Mucosa of descending colon (tissue), 3 donors: ENCODE measurements at regions not wholly inside any gene's neighbourhood (a gene's known extent, or its start where the extent isn't known, plus 50 kb on each side); places are given as distances from the start of the nearest gene placed in this dataset.

Experiments used
- ATAC-seq: fragments of 200-7000 bp; cut with Tn5 transposase; one replicate; pipeline ENCODE4 v1.9.1; 2020; ENCODE audit warnings: mild to moderate bottlenecking, moderate library complexity
- DNase-seq, 3 donors: peaks; one replicate each; pipeline ENCODE4 v3.0.0-alpha.2; 2020
- H3K36me3 ChIP-seq: fragments of 200-600 bp; one replicate; pipeline ENCODE4 v1.8.0; 2021; ENCODE audit warnings: low read depth, mild to moderate bottlenecking
- H3K4me1 ChIP-seq: fragments of 200-600 bp; one replicate; pipeline ENCODE4 v1.8.0; 2021; ENCODE audit warnings: low read depth, mild to moderate bottlenecking
- H3K4me3 ChIP-seq: fragments of 200-600 bp; one replicate; pipeline ENCODE4 v1.8.0; 2021; ENCODE audit warnings: mild to moderate bottlenecking
- H3K9me3 ChIP-seq: fragments of 200-600 bp; one replicate; pipeline ENCODE4 v1.8.0; 2021; ENCODE audit warnings: mild to moderate bottlenecking
- CTCF ChIP-seq: fragments of 200-600 bp; IDR thresholded peaks from one replicate; pipeline ENCODE4 v1.8.0; 2022; ENCODE audit warnings: antibody characterized with exemption, mild to moderate bottlenecking
- intact Hi-C, 2 donors: fragments of 100-400 bp; cut with DNase I in 1 of 2; cut with micrococcal nuclease in 1 of 2; formaldehyde crosslinking; loops; one replicate each; pipeline versions ENCODE4 v1.11.0 to v1.11.1; 2022; cut with DNase I, micrococcal nuclease
- donor health status: DM: no; HTN: no; CAD: no; lungs with moderate emphysema.
- donor health status: DM: no; HTN: no; CAD: no.
- donor health status: DM: no; HTN: yes; CAD: no.

GRCh38 chr3:65109966-65110500, 422.2 kb upstream of the ADAMTS9 start:
- Histone ChIP-seq H3K4me3 (no peak overlapping the region), H3K4me1 (no peaks in the 10 kb centered on the region), H3K36me3 (no peaks in the 10 kb centered on the region), H3K9me3 (no peaks in the 10 kb centered on the region)
- intact Hi-C loops: no loop called here
- no peak for TF ChIP-seq CTCF
- no peak for DNase-seq
- no peak for ATAC-seq

GRCh38 chr3:65107174-65107573, 419.4 kb upstream of the ADAMTS9 start:
- no peak for ATAC-seq
- intact Hi-C loops: no loop called here
- H3K9me3 ChIP-seq: no peaks in the 10 kb centered on the region
- no peak overlapping the region for H3K4me3 ChIP-seq
- H3K36me3 ChIP-seq: no peaks in the 10 kb centered on the region
- DNase-seq: no peak
- H3K4me1 ChIP-seq: no peaks in the 10 kb centered on the region
- TF ChIP-seq CTCF: no peak

GRCh38 chr3:65101450-65101849, 413.6 kb upstream of the ADAMTS9 start:
- ATAC-seq: no peak
- DNase-seq: no peak
- Histone ChIP-seq H3K4me3 (no peak overlapping the region), H3K9me3 (no peaks in the 10 kb centered on the region), H3K4me1 (no peaks in the 10 kb centered on the region), H3K36me3 (no peaks in the 10 kb centered on the region)
- intact Hi-C loops: no loop called here
- no peak for TF ChIP-seq CTCF

GRCh38 chr3:65098400-65098799, 410.6 kb upstream of the ADAMTS9 start:
- TF ChIP-seq CTCF: no peak

GRCh38 chr3:65096110-65096745, 408.4 kb upstream of the ADAMTS9 start:
- Histone ChIP-seq H3K36me3 (no peaks in the 10 kb centered on the region), H3K9me3 (no peaks in the 10 kb centered on the region), H3K4me1 (no peaks in the 10 kb centered on the region), H3K4me3 (no peak overlapping the region)
- DNase-seq: no peak
- no peak for ATAC-seq
- TF ChIP-seq CTCF: no peak
- intact Hi-C loops: no loop called here

More at GRCh38 chr3:65098400-65098799, 410.6 kb upstream of the ADAMTS9 start:
- Histone ChIP-seq H3K36me3 (no peaks in the 10 kb centered on the region), H3K9me3 (no peaks in the 10 kb centered on the region), H3K4me1 (no peaks in the 10 kb centered on the region), H3K4me3 (no peak overlapping the region)
- ATAC-seq (no peak), DNase-seq (no peak)
- intact Hi-C loops: no loop called here

GRCh38 chr3:65094723-65095122, 406.9 kb upstream of the ADAMTS9 start:
- Histone ChIP-seq H3K4me3 (no peak overlapping the region), H3K9me3 (no peaks in the 10 kb centered on the region), H3K4me1 (no peaks in the 10 kb centered on the region), H3K36me3 (no peaks in the 10 kb centered on the region)
- intact Hi-C loops: no loop called here
- ATAC-seq (no peak), DNase-seq (no peak)
- no peak for TF ChIP-seq CTCF
